PC-9 (cell line): ENCODE measurements at regions not wholly inside any gene's neighbourhood (a gene's known extent, or its start where the extent isn't known, plus 50 kb on each side); places are given as distances from the start of the nearest gene placed in this dataset.
"Not testable (repeated sequence)": the region's sequence is repeated elsewhere in the genome, so short reads cannot be mapped to it uniquely, and the experiment has no call there.

Source experiments
- BruUV-seq: library from RNA; stranded (reverse); fragments of 400-500 nt; replicated peaks from 2 replicates; lab custom pipeline; 2021; lab: Mats Ljungman, UMichigan
- CTCF ChIA-PET: fragments of 300-600 bp; sonication (Branson Sonifier 250); formaldehyde crosslinking; loops from one replicate; lab custom pipeline; 2022; ENCODE audit warnings: antibody characterized with exemption; lab: Charles Lee
- POLR2A ChIA-PET: fragments of 300-600 bp; sonication (Branson Sonifier 250); formaldehyde crosslinking; loops from one replicate; lab custom pipeline; 2022; ENCODE audit warnings: antibody characterized with exemption; ENCODE audit not compliant: unreplicated experiment; lab: Charles Lee
- DNase-seq, 2 experiments: peaks; one replicate each; pipeline versions ENCODE4 v3.0.0 to v3.0.0-alpha.2; 2015 to 2022; ENCODE audit warnings: mixed read lengths in 1 of 2
- H2AFZ ChIP-seq: fragments of 200-600 bp; sonication (generic); 2 replicates; pipeline ENCODE4 v1.8.1; 2017; ENCODE audit warnings: antibody characterized with exemption
- H3F3A ChIP-seq: fragments of 200-600 bp; sonication (generic); 2 replicates; pipeline ENCODE4 v1.8.1; 2017; ENCODE audit warnings: antibody characterized with exemption, mild to moderate bottlenecking, low read depth; ENCODE audit not compliant: insufficient read depth
- H3K27ac ChIP-seq: fragments of 200-600 bp; sonication (generic); 2 replicates; pipeline ENCODE4 v1.6.1; 2016; ENCODE audit warnings: mixed run types
- H3K27me3 ChIP-seq: fragments of 200-600 bp; sonication (generic); 2 replicates; pipeline ENCODE4 v1.6.1; 2016; ENCODE audit warnings: low read depth, mixed run types; ENCODE audit not compliant: insufficient read depth
- H3K36me3 ChIP-seq: fragments of 200-600 bp; sonication (generic); 2 replicates; pipeline ENCODE4 v1.6.1; 2016; ENCODE audit warnings: low read depth, mixed run types
- H3K4me1 ChIP-seq: fragments of 200-600 bp; sonication (generic); replicated peaks from 2 replicates; pipeline ENCODE4 v1.6.1; 2016; ENCODE audit warnings: mixed run types; ENCODE audit not compliant: insufficient read depth
- H3K4me2 ChIP-seq: fragments of 200-600 bp; sonication (generic); 2 replicates; pipeline ENCODE4 v1.6.1; 2017; ENCODE audit warnings: mixed run types
- H3K4me3 ChIP-seq: fragments of 200-600 bp; sonication (generic); 2 replicates; pipeline ENCODE4 v1.6.1; 2016; ENCODE audit warnings: mixed run types
- H3K79me2 ChIP-seq: fragments of 200-600 bp; sonication (generic); 2 replicates; pipeline ENCODE4 v1.6.1; 2017; ENCODE audit warnings: low read depth, mixed run types
- H3K9me2 ChIP-seq: fragments of 200-600 bp; sonication (generic); 2 replicates; pipeline ENCODE4 v1.8.1; 2017; ENCODE audit warnings: mild to moderate bottlenecking; ENCODE audit not compliant: insufficient read depth
- H3K9me3 ChIP-seq: fragments of 200-600 bp; sonication (generic); 2 replicates; pipeline ENCODE4 v1.8.1; 2016; ENCODE audit warnings: low read depth; ENCODE audit not compliant: insufficient read depth
- H4K20me1 ChIP-seq: fragments of 200-600 bp; sonication (generic); 2 replicates; pipeline ENCODE4 v1.8.1; 2017; ENCODE audit not compliant: insufficient read depth
- CTCF ChIP-seq: fragments of 200-600 bp; sonication (generic); conservative IDR thresholded peaks from 2 replicates; pipeline ENCODE4 v1.6.1; 2017; ENCODE audit warnings: mixed run types, antibody characterized with exemption, mild to moderate bottlenecking, moderate library complexity
- EZH2 ChIP-seq: fragments of 200-600 bp; sonication (generic); IDR thresholded peaks from 2 replicates; pipeline ENCODE4 v1.8.0; 2017; ENCODE audit warnings: antibody characterized with exemption, low read depth
- intact Hi-C: fragments of 100-400 bp; cut with micrococcal nuclease; formaldehyde crosslinking; loops from one replicate; pipeline ENCODE4 v1.10.0; 2022; ENCODE audit not compliant: unreplicated experiment

DNA sequence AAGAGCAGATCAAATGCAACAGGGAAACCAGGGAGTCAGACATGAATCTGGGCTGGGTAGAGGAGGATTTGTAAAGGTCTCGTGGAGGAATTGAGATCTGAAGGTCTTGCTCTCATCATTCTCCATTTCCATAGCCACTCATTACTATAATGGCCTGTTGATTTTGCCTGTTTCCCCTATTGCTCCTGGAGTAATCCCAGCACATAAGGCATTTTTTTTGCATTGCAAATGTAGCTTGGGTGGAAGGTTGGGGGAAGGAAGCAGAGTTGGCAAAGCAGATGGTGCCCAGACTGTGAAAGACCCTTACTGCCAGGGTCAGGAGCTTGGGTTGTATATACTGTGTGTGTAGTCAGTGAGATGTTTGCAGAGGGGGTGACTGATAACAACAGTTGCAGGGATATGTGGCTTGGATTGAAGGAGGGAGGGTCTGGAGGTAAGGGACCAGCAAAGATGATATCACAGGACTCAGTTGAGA, 116.0 kb downstream of the TTC6 start:
- no TSS peak for BruUV-seq

GRCh38 chr14:37711831-37712475, 116.5 kb downstream of the TTC6 start:
- intact Hi-C loops, result loop anchor here (10.0 kb wide), 1 partner anchor 467 kb away; no protein-coding TSS in a partner anchor
- H3F3A ChIP-seq, result no peaks in the 10 kb centered on the region
- no peak overlapping the region for H3K27ac ChIP-seq
- H3K27me3 ChIP-seq, result no peaks in the 10 kb centered on the region
- no peaks in the 10 kb centered on the region for H3K79me2 ChIP-seq
- no peaks in the 10 kb centered on the region for H3K36me3 ChIP-seq
- DNase-seq, result no peak
- ChIA-PET POLR2A (interaction anchor here (0.6 kb wide), 1 partner anchor 1397 kb away, joined by 3 read pairs; no protein-coding TSS in a partner anchor), CTCF (interaction anchor here (0.7 kb wide), 1 partner anchor 56 kb away, joined by 3 read pairs; no protein-coding TSS in a partner anchor)
- H3K4me1 ChIP-seq, result peaks cover 8% of the 10 kb centered on the region; the same call in 1 of the 2 replicates
- no TSS peak for BruUV-seq
- H3K9me3 ChIP-seq, result no peaks in the 10 kb centered on the region
- H3K9me2 ChIP-seq, result no peaks in the 10 kb centered on the region
- H3K4me2 ChIP-seq, result no peak overlapping the region
- H3K4me3 ChIP-seq, result no peak overlapping the region
- no peaks in the 10 kb centered on the region for H4K20me1 ChIP-seq
- H2AFZ ChIP-seq, result no peak overlapping the region
- TF ChIP-seq CTCF (no peak), EZH2 (no peak)

More for the DNA sequence above, 116.0 kb downstream of the TTC6 start:
- ChIA-PET POLR2A (no interaction called here), CTCF (interaction anchor here (0.7 kb wide), 1 partner anchor 56 kb away, joined by 3 read pairs; no protein-coding TSS in a partner anchor)
- Histone ChIP-seq H3K36me3 (no peaks in the 10 kb centered on the region), H3K4me3 (no peak overlapping the region), H2AFZ (no peak overlapping the region), H3K9me3 (no peaks in the 10 kb centered on the region), H3K4me2 (no peak overlapping the region), H3K27me3 (no peaks in the 10 kb centered on the region), H3K27ac (no peak overlapping the region), H4K20me1 (no peaks in the 10 kb centered on the region), H3K79me2 (no peaks in the 10 kb centered on the region), H3K4me1 (peaks cover 8% of the 10 kb centered on the region; the same call in 1 of the 2 replicates), H3K9me2 (no peaks in the 10 kb centered on the region), H3F3A (no peaks in the 10 kb centered on the region)
- DNase-seq, result no peak
- TF ChIP-seq CTCF (no peak), EZH2 (no peak)
- intact Hi-C loops, result loop anchor here (10.0 kb wide), 1 partner anchor 467 kb away; no protein-coding TSS in a partner anchor

GRCh38 chr14:37712476-37712860, 117.0 kb downstream of the TTC6 start:
- POLR2A ChIA-PET, result interaction anchor here (0.6 kb wide), 1 partner anchor 1396 kb away, joined by 3 read pairs; no protein-coding TSS in a partner anchor
- intact Hi-C loops, result loop anchor here (10.0 kb wide), 1 partner anchor 468 kb away; no protein-coding TSS in a partner anchor
- H2AFZ ChIP-seq, result not testable (repeated sequence)

More at GRCh38 chr14:37712476-37712860, 117.0 kb downstream of the TTC6 start:
- H3K9me3 ChIP-seq, H3K79me2 ChIP-seq, H3K4me1 ChIP-seq, H3K9me2 ChIP-seq, H3K4me3 ChIP-seq, DNase-seq, H4K20me1 ChIP-seq, BruUV-seq, H3K36me3 ChIP-seq, H3K27me3 ChIP-seq, H3F3A ChIP-seq, H3K27ac ChIP-seq, H3K4me2 ChIP-seq, CTCF ChIA-PET: not testable (repeated sequence)
